Esophagus squamous epithelium (tissue), 4 donors: ENCODE measurements at regions not wholly inside any gene's neighbourhood (a gene's known extent, or its start where the extent isn't known, plus 50 kb on each side); places are given as distances from the start of the nearest gene placed in this dataset.

Experiments
- small RNA-seq, 4 donors: library from RNA; depleted of rRNA; stranded (forward); fragments of <200 nt; gene quantifications; one replicate each; pipeline ENCODE3, GENCODE V24; 2016

Small RNA genes lying in the stretch of these regions (small RNA-seq; reads per million reads assigned to genes)
- gene AC018645.1 (0 reads per million in 4 donors), gene MIR550A2 (0 reads per million in 4 donors), gene RF00322 (0 reads per million in 4 donors)
